LNCAP (cell line): ENCODE measurements at regions not wholly inside any gene's neighbourhood (a gene's known extent, or its start where the extent isn't known, plus 50 kb on each side); places are given as distances from the start of the nearest gene placed in this dataset.

Experiments
- CTCF ChIP-seq: fragments of 450-650 bp; IDR thresholded peaks from 2 replicates; pipeline ENCODE4 v1.5.1; 2017; ENCODE audit warnings: mild to moderate bottlenecking

DNA sequence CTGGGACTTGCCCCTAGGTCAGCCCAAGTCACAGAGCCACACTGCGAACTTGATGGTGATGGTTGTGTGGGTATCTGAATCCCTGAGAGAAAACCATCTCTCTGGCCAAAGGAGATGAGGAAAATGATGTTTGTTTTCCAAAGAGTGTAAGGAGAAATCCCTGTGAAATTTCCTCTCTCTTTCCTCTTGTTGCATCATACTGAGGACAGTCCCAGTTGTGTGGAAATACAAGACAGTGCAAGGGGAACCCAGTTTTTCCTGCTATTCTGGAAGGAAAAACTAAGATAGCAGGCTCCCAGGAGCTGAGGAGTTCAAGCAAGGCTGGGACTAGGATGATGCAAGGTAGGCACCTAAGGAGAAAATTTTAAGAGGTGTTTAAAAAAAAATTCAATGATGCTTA lies 86.8 kb upstream of the TOM1L1 start:
- TF ChIP-seq CTCF: no peak

DNA sequence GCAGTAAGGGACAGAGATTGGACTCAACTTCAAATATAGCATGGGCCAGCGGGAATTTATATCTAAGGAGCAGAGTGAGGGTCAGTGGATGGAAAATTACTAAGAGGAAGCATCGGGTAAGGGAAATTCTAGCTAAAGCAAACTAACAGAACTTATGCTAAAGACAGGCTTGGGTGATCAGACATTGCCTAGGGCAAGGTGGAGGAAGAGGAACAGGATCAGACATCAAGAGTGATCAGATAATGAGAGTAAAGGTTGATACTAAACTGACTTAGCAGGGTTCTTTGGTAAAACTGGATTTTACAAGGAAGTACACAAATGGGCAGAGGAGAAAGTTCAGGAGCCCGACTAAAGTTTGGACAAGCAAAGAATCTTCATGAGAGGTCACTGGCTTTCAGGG lies 86.3 kb upstream of the TOM1L1 start:
- TF ChIP-seq CTCF: no peak

GRCh38 chr17:54834086-54834485 lies 66.6 kb upstream of the TOM1L1 start:
- TF ChIP-seq CTCF: no peak

- no peak for TF ChIP-seq CTCF
These were observed 65.6 kb upstream of the TOM1L1 start for GRCh38 chr17:54835015-54835414.

DNA sequence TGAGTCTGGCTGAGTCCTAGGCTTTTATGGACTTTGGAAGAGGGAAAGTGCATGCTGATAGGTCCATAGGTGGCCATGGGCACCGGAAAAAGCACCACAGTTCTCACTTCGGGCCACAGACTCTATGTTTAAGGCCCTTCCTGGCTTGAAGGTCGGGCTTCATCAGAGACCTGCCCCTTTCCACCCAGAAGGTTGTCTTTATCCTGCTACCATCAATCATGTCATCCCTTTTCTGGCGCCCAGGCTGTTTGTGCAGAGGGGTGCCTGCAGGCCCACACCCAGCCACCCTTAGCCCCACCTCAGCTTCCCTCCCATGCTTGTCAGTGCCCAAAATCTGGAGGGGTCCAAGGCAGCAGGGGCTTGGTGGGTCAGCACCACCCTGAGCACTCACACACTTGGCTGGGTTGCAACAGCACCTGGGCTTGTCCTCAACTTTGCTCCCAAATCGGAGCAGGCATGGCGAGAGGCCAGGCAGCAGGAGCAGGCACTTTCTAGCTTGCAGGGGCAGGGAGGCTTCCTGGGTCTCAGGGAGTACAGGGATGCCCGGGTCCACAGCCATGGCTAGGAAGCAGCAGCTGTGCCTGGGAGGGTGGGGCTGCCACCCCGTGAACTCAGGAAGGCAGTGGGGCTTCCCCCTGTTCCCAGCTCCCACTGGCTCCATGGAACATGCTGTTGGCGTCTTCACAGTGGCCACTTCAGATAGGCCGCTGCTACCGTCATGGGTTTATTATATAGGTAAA lies 63.8 kb upstream of the TOM1L1 start:
- no peak for TF ChIP-seq CTCF

DNA sequence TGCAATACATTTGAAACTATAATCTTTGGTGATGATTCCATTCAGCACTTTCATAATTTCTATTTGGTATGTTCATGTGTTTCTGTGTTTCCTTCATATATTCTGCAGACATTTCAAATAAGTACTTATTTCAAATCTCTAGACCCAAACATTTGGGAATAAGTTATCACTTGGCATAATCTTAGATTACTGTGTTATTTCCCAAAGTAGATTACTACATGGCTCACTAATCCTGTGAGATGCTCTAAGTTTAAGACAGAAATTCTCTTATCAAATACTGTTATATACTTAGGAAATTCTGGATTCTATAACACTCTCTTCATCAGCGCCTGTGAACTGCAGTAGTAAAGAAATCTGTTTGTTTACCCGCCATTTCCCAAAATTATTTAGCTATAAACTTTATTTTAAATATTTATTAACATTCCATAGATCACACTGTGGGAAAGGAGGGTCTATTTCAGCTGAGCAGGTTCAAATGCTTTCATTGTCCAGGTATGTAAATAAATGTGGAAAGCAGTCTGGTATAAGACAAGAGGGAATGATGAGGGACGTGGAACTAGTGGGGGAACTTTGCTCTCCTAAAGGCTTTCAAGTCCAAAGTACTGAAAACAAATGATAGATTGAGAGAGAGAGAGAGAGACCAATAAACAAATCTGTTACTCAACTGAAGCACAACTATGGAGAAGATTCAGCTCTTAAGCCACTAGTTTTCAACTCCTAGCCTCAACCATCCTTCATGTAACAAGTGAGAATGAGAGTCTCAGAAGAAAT lies 61.8 kb upstream of the TOM1L1 start:
- TF ChIP-seq CTCF: no peak

DNA sequence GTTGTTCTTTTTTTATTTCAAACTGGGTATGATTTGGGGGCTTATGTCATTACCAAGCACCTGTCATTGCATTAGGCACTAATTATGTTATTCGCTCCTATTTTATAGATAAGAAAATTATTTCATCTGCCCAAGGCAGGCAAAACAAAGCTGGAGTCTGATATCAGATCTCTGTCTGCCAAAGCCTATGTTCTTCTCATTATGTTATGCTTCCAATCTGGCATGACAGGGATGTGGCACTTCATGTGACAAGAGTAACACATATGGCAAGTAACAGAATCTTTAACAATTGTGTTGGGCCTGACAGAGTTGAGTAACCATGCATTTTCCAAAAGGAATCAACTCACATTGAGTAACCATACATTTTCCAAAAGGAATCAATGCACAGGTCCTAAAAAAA lies 61.2 kb upstream of the TOM1L1 start:
- TF ChIP-seq CTCF: no peak
